Activated CD4-positive, alpha-beta T cell treated with anti-CD3 and anti-CD28 coated beads for 36 hours (primary cell): ENCODE measurements at regions not wholly inside any gene's neighbourhood (a gene's known extent, or its start where the extent isn't known, plus 50 kb on each side); places are given as distances from the start of the nearest gene placed in this dataset.

Experiments
- ATAC-seq: fragments of 200-7000 bp; cut with Tn5 transposase; one replicate; pipeline ENCODE4 v1.10.0; 2021; ENCODE audit warnings: mild to moderate bottlenecking, moderate library complexity
- CTCF ChIA-PET: fragments of 350-600 bp; sonication (Branson Sonifier 250); formaldehyde crosslinking; loops from one replicate; lab custom pipeline; 2021; ENCODE audit warnings: antibody characterized with exemption; lab: Charles Lee
- POLR2A ChIA-PET: fragments of 350-600 bp; sonication (Branson Sonifier 250); formaldehyde crosslinking; loops from one replicate; lab custom pipeline; 2021; ENCODE audit warnings: antibody characterized with exemption, inconsistent platforms; lab: Charles Lee
- DNase-seq: peaks from one replicate; pipeline ENCODE4 v3.0.0-alpha.2; 2020
- H3K27ac Mint-ChIP-seq: one replicate; pipeline ENCODE4 v1.8.0; 2021; ENCODE audit warnings: mixed read lengths
- H3K27me3 Mint-ChIP-seq: one replicate; pipeline ENCODE4 v1.8.0; 2021; ENCODE audit warnings: mixed read lengths
- H3K36me3 Mint-ChIP-seq: one replicate; pipeline ENCODE4 v1.8.0; 2021; ENCODE audit warnings: low read depth, mixed read lengths
- H3K4me1 Mint-ChIP-seq: one replicate; pipeline ENCODE4 v1.8.0; 2021; ENCODE audit warnings: mixed read lengths
- H3K4me3 Mint-ChIP-seq: one replicate; pipeline ENCODE4 v1.8.0; 2021; ENCODE audit warnings: mild to moderate bottlenecking, moderate library complexity, mixed read lengths
- H3K9me3 Mint-ChIP-seq: one replicate; pipeline ENCODE4 v1.8.0; 2021; ENCODE audit warnings: low read depth, mixed read lengths
- intact Hi-C, 2 experiments: fragments of 100-400 bp; cut with DNase I in 1 of 2; cut with micrococcal nuclease in 1 of 2; formaldehyde crosslinking; loops; one replicate each; pipeline versions ENCODE4 v1.14.2 to v1.15.1; 2022 to 2024; cut with DNase I, micrococcal nuclease

DNA sequence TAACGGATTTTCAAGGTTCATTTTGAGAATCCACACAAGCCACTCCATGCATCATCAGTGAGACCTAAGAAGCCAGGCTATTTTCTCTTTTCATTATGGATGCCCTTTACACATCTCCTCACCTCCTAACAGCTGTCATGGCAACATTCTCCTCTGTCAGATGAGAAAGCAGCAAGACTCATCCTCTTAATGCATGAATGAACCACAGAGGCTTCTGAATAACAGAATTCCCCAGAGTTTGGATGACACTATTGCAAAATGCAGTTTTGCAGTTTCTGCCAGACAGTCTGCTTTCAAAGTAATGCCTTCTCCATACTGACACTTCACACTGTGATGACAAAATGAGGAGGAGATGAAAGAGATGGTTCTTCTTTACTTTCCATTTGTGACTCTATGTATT lies 286.7 kb upstream of the GRIP1 start:
- CTCF ChIA-PET = no interaction called here
- intact Hi-C loops = loop anchor here in 1 of 2 experiments (2.0 kb wide), 1 partner anchor 19 kb away; no protein-coding TSS in a partner anchor
- POLR2A ChIA-PET = no interaction called here
- ATAC-seq = peak; percentile 67
- no peaks in the 10 kb centered on the region for H3K27me3 Mint-ChIP-seq
- H3K27ac Mint-ChIP-seq = no peak overlapping the region
- H3K36me3 Mint-ChIP-seq = peaks cover 3% of the 10 kb centered on the region
- peaks cover 38% of the 10 kb centered on the region for H3K4me1 Mint-ChIP-seq
- H3K4me3 Mint-ChIP-seq = no peak overlapping the region
- H3K9me3 Mint-ChIP-seq = peaks cover 6% of the 10 kb centered on the region
- no peak for DNase-seq

DNA sequence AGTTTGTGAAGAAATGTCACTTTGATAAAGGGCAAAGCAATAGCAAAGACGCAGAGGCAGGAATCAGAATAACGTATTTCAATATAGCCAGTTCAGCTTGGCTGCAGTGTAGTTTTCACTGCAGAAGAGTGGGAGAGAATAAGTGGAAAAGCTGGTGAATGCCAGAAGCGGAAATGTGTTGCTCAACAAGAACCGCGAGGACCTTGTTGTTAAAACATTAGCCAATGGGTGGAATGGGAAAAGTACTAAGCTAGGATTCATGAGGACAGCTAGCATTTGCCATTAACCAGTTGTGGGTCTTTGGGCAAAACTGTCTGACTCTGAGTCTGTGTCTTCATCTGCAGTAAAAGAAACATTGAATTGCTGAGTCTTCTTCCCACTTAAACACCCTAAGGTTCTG lies 292.9 kb upstream of the GRIP1 start:
- Mint-ChIP-seq H3K36me3 (no peaks in the 10 kb centered on the region), H3K27ac (no peak overlapping the region), H3K27me3 (no peaks in the 10 kb centered on the region), H3K4me3 (no peak overlapping the region), H3K4me1 (peaks cover 6% of the 10 kb centered on the region), H3K9me3 (peaks cover 3% of the 10 kb centered on the region)
- no peak for DNase-seq
- ChIA-PET POLR2A (no interaction called here), CTCF (interaction anchor here (1.0 to 1.3 kb wide), 2 partner anchors 21 kb away, joined by 3 to 4 read pairs; no protein-coding TSS in a partner anchor)
- intact Hi-C loops = no loop called here
- no peak for ATAC-seq

DNA sequence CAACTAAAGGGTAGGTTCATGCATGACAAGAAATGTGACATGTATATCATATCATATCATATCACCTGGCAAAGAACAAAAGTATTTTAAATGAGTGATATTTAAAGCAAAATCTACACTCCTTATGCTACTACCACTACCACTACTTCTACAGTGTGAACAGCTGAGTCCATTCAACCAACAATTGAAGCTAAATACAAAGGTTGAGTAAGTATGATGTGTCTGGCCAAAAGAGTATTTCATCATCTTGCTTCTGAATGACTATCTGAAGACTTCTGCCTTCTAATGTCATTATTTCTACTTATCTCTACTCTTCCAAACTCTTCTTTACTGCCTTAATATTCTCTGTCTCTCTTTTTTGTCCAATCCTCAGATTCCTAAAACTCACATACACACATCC lies 292.6 kb upstream of the CAND1 start:
- H3K4me3 Mint-ChIP-seq = no peak overlapping the region
- no peaks in the 10 kb centered on the region for H3K27me3 Mint-ChIP-seq
- ATAC-seq = no peak
- peaks cover 10% of the 10 kb centered on the region for H3K4me1 Mint-ChIP-seq
- intact Hi-C loops = no loop called here
- H3K27ac Mint-ChIP-seq = no peak overlapping the region
- DNase-seq = no peak
- H3K36me3 Mint-ChIP-seq = no peaks in the 10 kb centered on the region
- H3K9me3 Mint-ChIP-seq = no peaks in the 10 kb centered on the region
- POLR2A ChIA-PET = no interaction called here
- CTCF ChIA-PET = interaction anchor here (0.6 to 0.7 kb wide), 3 partner anchors 19 to 338 kb away, joined by 4 read pairs; no protein-coding TSS in a partner anchor

DNA sequence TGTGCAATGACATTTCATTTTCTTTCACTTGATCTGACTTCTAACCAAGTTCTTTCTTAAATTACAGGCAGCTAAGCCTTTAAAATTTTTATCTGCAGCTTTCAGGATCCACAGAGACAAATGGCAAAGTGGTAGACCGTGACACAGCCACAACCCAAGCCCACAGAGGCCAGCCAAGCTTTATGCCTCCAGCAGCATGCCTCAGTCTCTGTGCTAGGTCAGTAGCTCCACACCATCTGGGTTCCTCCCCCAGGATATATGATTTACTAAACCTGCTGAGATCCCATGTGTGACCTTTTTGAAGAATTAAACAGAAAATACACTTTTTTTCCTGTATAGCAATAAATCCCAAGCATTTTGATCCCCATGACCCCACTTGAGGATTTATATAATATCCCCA lies 290.4 kb upstream of the CAND1 start:
- H3K27me3 Mint-ChIP-seq = no peaks in the 10 kb centered on the region
- DNase-seq (no peak), ATAC-seq (peak; percentile 35)
- no peak overlapping the region for H3K4me3 Mint-ChIP-seq
- ChIA-PET POLR2A (no interaction called here), CTCF (interaction anchor here (1.4 kb wide), 1 partner anchor 47 kb away, joined by 3 read pairs; no protein-coding TSS in a partner anchor)
- H3K27ac Mint-ChIP-seq = no peak overlapping the region
- H3K9me3 Mint-ChIP-seq = no peaks in the 10 kb centered on the region
- intact Hi-C loops = loop anchor here (1.0 to 2.0 kb wide), 2 partner anchors 15 to 32 kb away; no protein-coding TSS in a partner anchor
- H3K4me1 Mint-ChIP-seq = peaks cover 10% of the 10 kb centered on the region
- H3K36me3 Mint-ChIP-seq = no peaks in the 10 kb centered on the region

DNA sequence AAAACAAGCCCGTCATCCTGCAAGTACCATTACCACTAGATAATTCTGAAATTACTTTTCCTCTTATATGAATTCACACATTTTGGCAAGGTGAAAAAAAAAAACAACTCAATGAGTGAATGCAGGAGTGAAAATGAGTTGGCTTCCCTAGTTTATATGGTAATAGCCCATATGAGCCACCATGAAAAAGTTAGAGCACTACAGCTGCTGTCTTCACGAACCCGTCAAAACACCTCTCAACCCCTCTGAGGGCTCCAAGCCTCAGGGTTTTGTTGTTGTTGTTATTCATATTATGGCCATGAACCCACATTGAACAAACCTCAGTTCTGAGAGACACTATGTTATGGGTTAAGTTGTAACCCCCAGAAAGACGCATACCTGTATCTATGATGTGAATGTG lies 289.9 kb upstream of the CAND1 start:
- H3K36me3 Mint-ChIP-seq = no peaks in the 10 kb centered on the region
- H3K27me3 Mint-ChIP-seq = no peaks in the 10 kb centered on the region
- ChIA-PET POLR2A (interaction anchor here (0.6 kb wide), 1 partner anchor 290 kb away, joined by 13 read pairs; the partner anchor contains the start of gene CAND1), CTCF (interaction anchor here (0.6 kb wide), 1 partner anchor 60 kb away, joined by 5 read pairs; no protein-coding TSS in a partner anchor)
- no peaks in the 10 kb centered on the region for H3K9me3 Mint-ChIP-seq
- peaks cover 10% of the 10 kb centered on the region for H3K4me1 Mint-ChIP-seq
- no peak overlapping the region for H3K27ac Mint-ChIP-seq
- intact Hi-C loops = loop anchor here (1.0 to 2.0 kb wide), 2 partner anchors 15 to 32 kb away; no protein-coding TSS in a partner anchor
- no peak overlapping the region for H3K4me3 Mint-ChIP-seq
- ATAC-seq (peak; percentile 89), DNase-seq (no peak)

DNA sequence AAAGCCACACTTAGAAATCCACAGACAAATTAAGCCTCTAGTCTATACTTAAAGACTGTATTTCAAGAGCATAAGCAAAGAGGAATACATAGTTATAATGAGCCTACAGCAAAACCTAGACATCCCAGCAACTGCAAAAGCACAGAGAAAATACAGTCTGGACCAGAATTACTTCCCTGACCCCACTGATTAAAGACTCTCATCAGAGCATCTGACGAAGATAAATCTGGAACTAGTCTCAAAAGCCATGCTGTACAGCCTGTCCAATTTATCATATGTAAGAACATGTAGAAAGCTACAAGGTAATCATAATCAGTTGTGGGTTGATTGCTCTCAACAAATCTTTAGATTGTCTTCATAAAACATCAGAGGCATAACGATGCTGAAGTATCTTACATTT lies 285.1 kb upstream of the CAND1 start:
- peaks cover 5% of the 10 kb centered on the region for H3K4me1 Mint-ChIP-seq
- ATAC-seq (no peak), DNase-seq (no peak)
- no peaks in the 10 kb centered on the region for H3K36me3 Mint-ChIP-seq
- no peaks in the 10 kb centered on the region for H3K27me3 Mint-ChIP-seq
- H3K27ac Mint-ChIP-seq = no peak overlapping the region
- intact Hi-C loops = no loop called here
- H3K4me3 Mint-ChIP-seq = no peak overlapping the region
- H3K9me3 Mint-ChIP-seq = peaks cover 2% of the 10 kb centered on the region
- CTCF ChIA-PET = no interaction called here
- POLR2A ChIA-PET = no interaction called here

DNA sequence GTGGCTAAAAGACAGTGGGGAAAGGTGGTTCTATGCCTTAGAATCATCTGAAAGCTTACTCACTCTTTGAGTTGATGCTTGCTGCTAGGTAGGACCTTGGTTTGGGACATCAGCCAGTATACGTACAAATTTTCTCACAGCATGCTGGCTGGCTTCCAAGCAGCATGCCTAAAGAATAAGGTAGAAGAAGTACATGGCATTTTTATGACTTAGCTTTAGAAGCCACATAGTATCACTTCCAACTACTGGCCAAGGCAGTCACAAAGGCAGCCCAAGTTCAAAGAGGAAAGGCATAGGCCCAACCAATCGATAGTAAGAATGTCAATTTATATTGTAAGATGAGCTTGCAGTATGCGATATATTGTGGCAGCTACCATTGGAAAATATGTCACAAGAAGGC lies 284.2 kb upstream of the CAND1 start:
- intact Hi-C loops = no loop called here
- ChIA-PET CTCF (no interaction called here), POLR2A (no interaction called here)
- Mint-ChIP-seq H3K4me1 (no peaks in the 10 kb centered on the region), H3K4me3 (no peak overlapping the region), H3K9me3 (peaks cover 2% of the 10 kb centered on the region), H3K27me3 (no peaks in the 10 kb centered on the region), H3K36me3 (no peaks in the 10 kb centered on the region), H3K27ac (no peak overlapping the region)
- ATAC-seq (no peak), DNase-seq (no peak)

DNA sequence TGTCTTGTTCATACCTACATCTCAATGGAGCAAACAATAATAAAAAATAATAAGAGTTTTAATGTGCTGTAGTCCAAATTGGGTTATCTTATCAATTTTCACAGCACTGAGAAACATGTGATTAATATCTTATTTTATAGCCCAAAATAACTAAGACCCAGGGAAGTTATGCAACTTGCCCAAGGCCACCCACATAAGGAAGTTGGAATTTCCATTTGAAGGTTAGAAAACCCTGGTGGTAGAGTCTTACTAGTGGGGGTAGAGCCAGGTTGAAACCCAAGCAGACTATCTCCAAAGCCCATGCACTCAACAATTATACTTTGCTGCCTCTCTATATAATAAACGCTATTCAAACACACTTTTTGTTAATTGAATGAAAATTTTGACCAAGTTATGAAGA lies 270.0 kb upstream of the CAND1 start:
- no peaks in the 10 kb centered on the region for H3K4me1 Mint-ChIP-seq
- no peak overlapping the region for H3K4me3 Mint-ChIP-seq
- DNase-seq (no peak), ATAC-seq (no peak)
- ChIA-PET CTCF (interaction anchor here (2.2 kb wide), 1 partner anchor 11 kb away, joined by 14 read pairs; no protein-coding TSS in a partner anchor), POLR2A (no interaction called here)
- intact Hi-C loops = no loop called here
- no peaks in the 10 kb centered on the region for H3K27me3 Mint-ChIP-seq
- H3K27ac Mint-ChIP-seq = no peak overlapping the region
- H3K36me3 Mint-ChIP-seq = no peaks in the 10 kb centered on the region
- H3K9me3 Mint-ChIP-seq = no peaks in the 10 kb centered on the region

DNA sequence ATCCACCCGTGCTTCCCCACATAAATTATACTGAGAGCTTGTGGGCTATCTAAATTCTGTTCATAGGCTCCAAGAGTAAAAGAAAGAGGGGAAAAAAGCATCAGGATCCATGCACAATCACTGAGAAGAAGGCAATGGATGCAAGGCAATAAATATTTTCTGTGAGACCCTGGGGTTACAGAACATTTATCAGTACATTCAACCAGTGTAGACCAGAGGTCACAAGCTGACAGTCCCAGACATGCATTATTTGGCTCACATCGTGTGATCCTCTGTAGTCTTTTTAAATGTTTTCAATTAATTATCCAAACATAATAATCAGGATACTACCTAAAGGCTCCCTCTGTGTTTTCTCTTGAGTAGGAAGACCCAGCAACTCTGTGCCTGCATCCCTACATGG lies 267.9 kb upstream of the CAND1 start:
- Mint-ChIP-seq H3K27ac (no peak overlapping the region), H3K9me3 (no peaks in the 10 kb centered on the region), H3K36me3 (no peaks in the 10 kb centered on the region), H3K4me3 (no peak overlapping the region), H3K27me3 (no peaks in the 10 kb centered on the region), H3K4me1 (no peaks in the 10 kb centered on the region)
- ChIA-PET POLR2A (no interaction called here), CTCF (interaction anchor here (1.5 to 2.2 kb wide), 2 partner anchors 9 to 12 kb away, joined by 3 to 14 read pairs; no protein-coding TSS in a partner anchor)
- DNase-seq = no peak
- intact Hi-C loops = no loop called here
- ATAC-seq = no peak

DNA sequence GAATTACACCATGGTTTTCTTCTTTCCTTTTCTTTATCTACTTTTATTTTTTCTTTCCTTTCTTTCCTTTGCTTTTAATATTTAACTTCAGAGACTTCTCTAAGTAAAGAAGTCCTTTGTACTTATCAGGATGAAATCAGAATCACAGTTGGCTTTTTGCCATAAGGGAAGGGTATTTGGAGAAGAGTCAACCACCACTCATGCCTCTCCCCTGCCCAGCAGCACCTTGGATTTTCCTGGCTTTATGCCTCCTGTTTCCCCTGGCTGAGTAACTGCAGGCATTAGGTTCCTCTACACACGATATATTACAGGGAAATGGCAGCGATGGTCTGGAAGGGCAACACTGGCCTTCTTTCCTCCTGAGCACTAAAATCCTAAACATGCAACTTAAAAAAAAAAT lies 266.4 kb upstream of the CAND1 start:
- Mint-ChIP-seq H3K27me3 (no peaks in the 10 kb centered on the region), H3K4me3 (no peak overlapping the region), H3K36me3 (no peaks in the 10 kb centered on the region), H3K9me3 (no peaks in the 10 kb centered on the region), H3K4me1 (no peaks in the 10 kb centered on the region), H3K27ac (no peak overlapping the region)
- DNase-seq = no peak
- POLR2A ChIA-PET = no interaction called here
- CTCF ChIA-PET = no interaction called here
- ATAC-seq = no peak
- intact Hi-C loops = no loop called here

DNA sequence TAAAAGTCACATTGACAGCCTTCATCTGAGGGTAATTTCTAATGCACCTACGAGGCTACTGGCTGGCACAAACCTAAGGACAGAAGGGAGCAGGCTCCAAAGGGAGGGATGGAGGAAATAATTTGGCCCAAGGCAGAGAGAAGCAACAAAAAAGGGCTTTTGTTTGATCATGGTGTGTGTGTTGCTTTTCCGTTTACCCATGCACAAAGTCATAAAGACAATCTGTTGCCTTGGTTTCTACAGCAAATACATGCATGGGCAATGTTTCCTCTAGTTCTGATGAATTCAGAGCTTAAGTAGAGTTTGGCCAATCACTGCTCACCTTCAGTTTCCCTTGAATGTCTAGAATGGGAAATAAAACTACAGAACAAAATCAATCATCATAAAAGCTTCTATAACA lies 262.5 kb upstream of the CAND1 start:
- Mint-ChIP-seq H3K27me3 (no peaks in the 10 kb centered on the region), H3K27ac (no peak overlapping the region), H3K36me3 (no peaks in the 10 kb centered on the region), H3K4me3 (no peak overlapping the region), H3K9me3 (no peaks in the 10 kb centered on the region), H3K4me1 (no peaks in the 10 kb centered on the region)
- intact Hi-C loops = no loop called here
- DNase-seq (no peak), ATAC-seq (no peak)
- POLR2A ChIA-PET = no interaction called here
- CTCF ChIA-PET = no interaction called here

DNA sequence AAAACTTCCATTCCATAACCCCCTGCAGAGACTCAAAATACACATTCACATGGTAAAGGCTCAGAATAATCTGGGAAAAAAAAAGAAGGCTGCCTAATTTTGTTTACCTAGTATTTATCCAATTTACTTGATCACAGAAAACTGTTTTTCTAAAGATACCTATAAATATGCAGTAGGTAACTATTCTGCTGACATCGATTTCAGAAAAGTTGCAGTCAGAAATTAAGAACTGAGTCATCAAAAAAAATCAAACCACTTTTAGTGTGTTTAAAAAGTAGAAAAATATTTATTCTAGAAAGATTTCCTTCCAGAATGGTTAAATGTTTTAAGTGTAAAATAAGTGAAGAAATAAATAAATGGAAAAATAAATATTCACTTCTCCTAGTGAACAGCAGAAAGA lies 254.5 kb upstream of the CAND1 start:
- no peaks in the 10 kb centered on the region for H3K36me3 Mint-ChIP-seq
- no peaks in the 10 kb centered on the region for H3K9me3 Mint-ChIP-seq
- POLR2A ChIA-PET = no interaction called here
- intact Hi-C loops = no loop called here
- no peak for DNase-seq
- no peak for ATAC-seq
- H3K27me3 Mint-ChIP-seq = no peaks in the 10 kb centered on the region
- CTCF ChIA-PET = no interaction called here
- H3K4me1 Mint-ChIP-seq = peaks cover 6% of the 10 kb centered on the region
- no peak overlapping the region for H3K4me3 Mint-ChIP-seq
- H3K27ac Mint-ChIP-seq = no peak overlapping the region
